NCI-H2171 treated with DMSO at 0.1 percent for 48 hours (cell line): ENCODE measurements at regions not wholly inside any gene's neighbourhood (a gene's known extent, or its start where the extent isn't known, plus 50 kb on each side); places are given as distances from the start of the nearest gene placed in this dataset.

Source experiments
- DNase-seq: peaks from one replicate; lab custom pipeline; 2025; lab: John Stamatoyannopoulos, UW

- no peak for DNase-seq
Observed at GRCh38 chr1:25003000-25003399, 72.9 kb upstream of the RUNX3 start.

GRCh38 chr1:25001125-25001915 is 71.2 kb upstream of the RUNX3 start:
- no peak for DNase-seq

DNA sequence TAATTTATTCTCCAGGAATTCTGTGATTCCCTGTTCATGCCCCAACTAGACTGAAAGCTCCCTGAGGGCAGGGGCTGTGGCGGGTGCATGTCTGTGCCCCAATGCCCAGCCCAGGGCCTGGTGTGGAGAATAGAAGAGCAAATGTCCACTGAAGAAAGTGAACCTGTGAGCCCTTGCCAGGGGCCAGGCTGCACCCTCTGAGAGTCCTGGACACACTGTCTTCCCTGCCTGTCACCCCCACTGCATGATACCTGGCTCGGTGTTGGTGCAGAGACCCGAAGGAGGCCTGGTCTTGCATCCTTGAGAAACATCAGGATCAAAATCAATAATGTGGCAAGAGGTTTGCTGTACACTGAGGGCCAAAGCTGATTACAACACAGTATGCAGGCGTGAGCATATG is 69.8 kb upstream of the RUNX3 start:
- DNase-seq, result no peak

DNA sequence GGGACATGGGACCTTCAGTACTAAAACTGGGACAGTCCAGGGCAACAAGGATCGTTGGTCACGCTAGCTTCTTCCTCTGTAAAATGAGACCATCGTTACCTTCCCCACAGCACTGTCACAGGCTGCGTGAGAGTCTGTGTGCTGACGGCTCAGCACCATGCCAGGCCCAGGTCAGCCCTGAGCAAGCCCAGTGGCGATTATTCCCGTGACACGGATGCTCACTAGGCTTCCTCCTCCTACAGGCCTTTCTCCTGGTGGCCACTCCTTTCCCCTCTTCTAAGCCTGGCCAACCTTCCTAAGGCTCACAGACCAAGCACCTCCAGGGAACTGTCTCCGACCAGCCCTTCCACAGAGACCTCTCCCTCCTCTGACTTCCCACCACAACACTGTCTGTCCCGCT is 69.3 kb upstream of the RUNX3 start:
- no peak for DNase-seq

DNA sequence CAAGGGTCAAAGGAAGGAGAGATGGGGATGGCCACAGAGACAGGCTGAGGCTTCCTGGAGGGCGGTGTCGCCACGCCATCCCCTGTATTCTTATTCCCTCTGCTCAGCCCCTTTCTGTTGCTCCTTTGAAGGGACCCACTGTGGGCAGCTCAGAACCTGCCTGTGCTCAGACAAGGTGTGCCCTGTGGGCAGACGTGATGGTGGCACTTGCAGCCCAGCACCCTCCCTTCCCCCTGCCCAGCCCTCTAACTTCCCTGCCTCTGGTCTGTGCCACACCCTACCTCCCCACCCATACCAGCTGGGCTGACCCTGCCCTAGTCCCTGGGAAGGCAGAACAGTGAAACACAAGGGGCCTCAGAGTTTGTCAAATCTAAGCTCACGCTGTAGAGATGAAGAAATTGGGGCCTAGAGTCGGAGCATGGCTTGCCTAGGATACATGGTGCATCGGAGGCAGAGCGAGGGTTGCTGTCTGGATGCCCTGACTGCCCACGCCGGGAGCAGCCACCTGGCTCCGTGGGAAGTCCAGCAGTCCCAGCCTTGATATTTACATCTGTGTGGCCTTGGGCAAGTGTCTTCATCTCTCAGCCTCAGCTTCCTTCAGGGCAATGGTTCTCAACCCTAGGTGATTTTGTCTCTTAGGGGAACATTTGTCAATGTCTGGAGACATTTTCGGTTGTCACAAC is 68.6 kb upstream of the RUNX3 start:
- DNase-seq, result no peak

DNA sequence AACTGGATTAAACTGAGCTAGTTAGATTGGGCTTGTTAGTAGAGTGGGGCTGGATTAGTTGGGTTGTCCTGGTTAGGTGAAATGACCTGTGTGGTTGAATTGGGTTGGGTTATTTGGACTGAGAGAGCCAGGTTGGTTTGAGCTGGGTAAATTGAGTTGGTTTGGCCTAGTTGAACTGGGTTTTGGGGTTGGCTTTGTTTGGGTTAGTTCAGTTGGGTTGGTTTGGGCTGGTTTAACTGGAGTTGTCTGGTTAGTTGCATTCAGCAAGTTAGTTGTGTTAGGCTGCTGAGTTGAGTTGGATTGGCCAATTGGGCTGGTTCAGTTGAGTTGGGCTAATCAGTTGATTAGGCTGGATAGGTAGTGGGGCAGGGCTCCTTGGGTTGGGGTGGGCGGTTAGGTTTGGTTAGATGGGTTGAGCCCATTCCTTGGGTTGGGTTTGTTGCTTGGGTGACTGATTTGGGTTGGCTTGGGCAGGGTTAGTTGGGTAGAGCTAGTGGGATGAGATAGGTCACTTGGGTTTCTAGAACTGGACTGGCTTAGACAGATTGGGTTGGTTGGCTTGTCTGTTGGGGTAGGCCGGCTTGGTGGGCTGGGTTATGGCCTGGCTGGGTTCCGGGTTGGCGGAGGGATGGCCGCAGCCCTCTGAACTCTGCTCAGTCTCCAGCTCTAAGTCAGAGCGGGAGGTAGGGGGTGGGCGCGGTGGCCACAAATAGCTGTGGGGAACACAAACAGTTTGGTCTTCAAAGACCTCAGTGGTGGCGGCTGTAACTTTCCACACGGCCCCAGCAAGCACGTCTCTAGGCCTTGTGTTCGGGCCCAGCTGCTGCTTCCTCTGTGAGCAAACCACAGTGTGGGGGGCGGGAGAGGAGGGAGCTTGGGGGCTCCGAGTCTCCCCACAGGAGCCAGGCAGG is 67.2 kb upstream of the RUNX3 start:
- no peak for DNase-seq

- no peak for DNase-seq
Observed at GRCh38 chr1:24996456-24996855, 66.4 kb upstream of the RUNX3 start.

- no peak for DNase-seq
Observed at GRCh38 chr1:24995661-24996060, 65.6 kb upstream of the RUNX3 start.

DNA sequence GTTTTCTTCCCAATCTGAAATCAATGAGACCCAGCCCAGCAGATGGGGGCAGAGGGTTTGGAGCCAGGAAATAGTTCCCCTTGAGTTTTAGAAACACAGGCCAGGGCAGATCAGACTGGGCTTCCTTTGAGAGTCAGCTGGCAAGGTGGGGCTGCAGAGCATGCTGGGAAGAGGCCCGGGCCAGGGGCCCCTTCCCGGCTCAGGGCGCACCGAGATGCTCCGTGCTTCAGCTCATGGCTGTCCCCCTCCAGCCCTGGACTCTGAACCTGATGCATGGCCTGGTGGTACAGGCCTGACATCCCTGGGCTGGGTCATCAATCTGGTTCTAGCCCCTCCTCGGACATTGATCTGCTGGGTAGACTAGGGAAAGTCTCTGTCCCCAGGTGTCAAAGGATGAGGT is 65.1 kb upstream of the RUNX3 start:
- no peak for DNase-seq

- DNase-seq, result no peak
Observed at GRCh38 chr1:24993871-24994580, 64.0 kb upstream of the RUNX3 start.

- DNase-seq, result no peak
Observed at GRCh38 chr1:24992761-24993211, 62.7 kb upstream of the RUNX3 start.

DNA sequence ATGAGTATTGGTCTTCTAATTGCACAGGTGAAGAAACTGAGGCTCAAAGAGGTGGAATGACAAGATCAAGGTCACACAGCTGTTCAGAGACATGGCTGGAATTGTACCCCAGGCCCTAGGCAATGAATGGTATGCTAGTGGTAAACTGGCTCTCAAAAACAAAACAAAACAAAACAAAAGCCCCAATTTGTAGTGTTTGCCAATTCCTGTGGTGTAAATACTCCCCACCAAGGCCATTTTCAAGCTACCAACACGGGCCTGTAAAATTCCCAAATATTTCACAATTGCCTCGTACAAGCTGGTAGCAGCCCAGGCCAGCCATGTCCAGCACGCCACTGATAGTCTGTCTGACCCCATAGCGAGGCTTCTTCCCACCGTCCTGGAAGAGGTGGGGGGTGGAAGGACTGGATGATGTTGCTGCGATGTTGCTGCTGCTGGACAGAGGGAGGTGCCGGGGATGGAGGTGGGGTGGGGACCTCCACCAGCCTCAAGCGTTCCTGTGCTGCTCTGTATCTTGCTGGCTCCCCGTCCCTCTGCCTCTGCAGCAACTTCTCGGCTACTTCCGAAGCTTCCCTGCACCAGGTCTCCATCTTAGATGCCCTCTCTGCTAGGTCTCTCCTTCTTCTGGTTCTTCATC is 62.2 kb upstream of the RUNX3 start:
- no peak for DNase-seq

GRCh38 chr1:24991697-24992096 is 61.6 kb upstream of the RUNX3 start:
- DNase-seq, result no peak

- DNase-seq, result no peak
Observed at GRCh38 chr1:24990779-24991641, 60.9 kb upstream of the RUNX3 start.

- DNase-seq, result no peak
Observed at GRCh38 chr1:24990136-24990535, 60.1 kb upstream of the RUNX3 start.

- DNase-seq, result no peak
Observed at GRCh38 chr1:24989082-24989481, 59.0 kb upstream of the RUNX3 start.

GRCh38 chr1:24988558-24988912 is 58.5 kb upstream of the RUNX3 start:
- no peak for DNase-seq

DNA sequence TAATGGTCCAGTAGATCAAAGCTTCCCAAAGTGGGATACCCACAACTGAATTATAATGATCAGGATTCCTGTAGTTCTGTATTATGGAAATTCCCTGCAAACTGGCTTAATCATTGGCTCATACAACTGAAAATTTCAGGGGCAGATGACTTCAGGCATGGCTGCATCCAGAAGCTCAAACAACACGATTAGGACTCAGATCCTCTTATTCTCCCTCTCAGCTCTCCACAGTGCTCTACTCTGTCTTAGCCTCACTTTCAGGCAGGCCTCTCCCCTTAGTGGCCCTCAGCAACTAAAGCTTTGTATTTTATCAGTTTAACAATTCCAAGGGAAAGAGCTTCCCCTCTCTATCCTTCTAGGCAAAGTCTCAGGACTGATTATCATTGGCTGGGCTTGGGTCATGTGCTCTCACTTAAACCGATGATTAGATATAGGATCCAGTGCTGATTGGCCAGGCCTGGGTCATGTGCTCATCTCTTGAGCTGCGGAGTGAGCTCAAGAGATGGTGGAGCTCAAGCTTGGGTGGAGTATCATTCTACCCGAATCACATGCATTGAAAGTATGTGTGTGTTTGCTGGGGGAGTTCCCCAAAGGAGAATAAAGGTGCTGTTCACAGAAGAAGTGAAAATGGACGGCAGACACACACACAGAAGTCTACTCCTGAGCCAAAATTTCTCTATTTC is 57.9 kb upstream of the RUNX3 start:
- DNase-seq, result no peak

DNA sequence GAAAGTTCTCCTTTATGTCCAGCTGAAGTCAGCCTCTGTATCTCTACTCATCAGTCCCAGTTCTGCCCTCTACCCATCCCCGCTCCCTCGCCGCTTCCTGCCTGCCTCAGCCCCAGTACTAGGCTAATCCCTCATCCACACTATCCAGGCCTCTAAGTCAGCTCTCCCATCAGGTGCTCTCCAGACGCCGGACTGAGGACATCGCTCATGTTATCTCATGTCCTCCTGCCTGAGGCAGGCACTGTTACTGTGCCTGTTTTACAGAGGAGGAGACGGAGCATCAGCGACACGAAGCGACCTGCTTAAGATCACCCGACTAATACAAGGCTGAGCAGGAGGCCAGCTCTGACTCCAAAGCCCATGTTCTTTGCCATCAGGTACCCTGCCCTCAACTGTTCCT is 57.3 kb upstream of the RUNX3 start:
- DNase-seq, result no peak

DNA sequence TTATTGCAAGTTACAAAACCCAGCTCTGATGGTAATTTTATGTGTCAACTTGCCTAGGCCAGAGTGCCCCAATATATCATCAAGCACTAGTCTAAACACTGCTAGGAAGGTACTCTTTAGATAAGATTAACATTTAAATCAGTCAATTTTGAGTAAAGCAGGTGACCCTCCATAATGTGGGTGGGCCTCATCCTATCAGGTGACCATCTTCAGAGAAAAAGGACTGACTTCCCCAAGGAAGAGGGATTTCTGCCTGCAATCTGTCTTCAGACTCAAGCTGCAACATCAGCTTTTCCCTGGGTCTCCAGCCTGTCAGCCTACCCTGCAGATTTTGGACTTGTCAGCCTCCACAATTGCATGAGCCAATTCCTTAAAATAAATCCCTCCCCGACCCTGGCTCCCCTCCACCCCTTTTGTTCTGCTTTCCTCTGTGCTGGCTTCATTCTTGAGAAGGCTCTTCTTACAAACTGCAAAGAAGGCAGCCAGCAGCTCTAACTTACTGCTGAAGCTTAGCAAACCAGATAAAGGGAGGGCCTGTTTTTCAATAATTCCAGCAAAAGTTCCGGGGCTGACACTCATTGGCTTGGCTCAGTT is 56.4 kb upstream of the RUNX3 start:
- DNase-seq, result no peak
